ENCODE measurements at regions not wholly inside any gene's neighbourhood (a gene's known extent, or its start where the extent isn't known, plus 50 kb on each side); places are given as distances from the start of the nearest gene placed in this dataset.

GRCh38 chr13:21246761-21247452 lies 70.4 kb downstream of the MRPL57 start:
- TF ChIP-seq POLR2AphosphoS5 (IDR thresholded peaks at IDR 0.05; ENCODE audit: low read depth, low read length): no peak
- TF ChIP-seq SIN3A (IDR thresholded peaks at IDR 0.05; ENCODE audit: borderline replicate concordance, insufficient read depth, low read length): no peak
